Activated CD8-positive, alpha-beta memory T cell treated with anti-CD3 and anti-CD28 coated beads for 4 hours (primary cell): ENCODE measurements at regions not wholly inside any gene's neighbourhood (a gene's known extent, or its start where the extent isn't known, plus 50 kb on each side); places are given as distances from the start of the nearest gene placed in this dataset.

Source experiments
- DNase-seq, 2 donors: peaks; one replicate each; pipeline ENCODE4 v3.0.0-alpha.2; 2020; ENCODE audit warnings: low read depth in 2 of 2

GRCh38 chr18:10314066-10314465 is 140.4 kb upstream of the APCDD1 start:
- no peak for DNase-seq

DNA sequence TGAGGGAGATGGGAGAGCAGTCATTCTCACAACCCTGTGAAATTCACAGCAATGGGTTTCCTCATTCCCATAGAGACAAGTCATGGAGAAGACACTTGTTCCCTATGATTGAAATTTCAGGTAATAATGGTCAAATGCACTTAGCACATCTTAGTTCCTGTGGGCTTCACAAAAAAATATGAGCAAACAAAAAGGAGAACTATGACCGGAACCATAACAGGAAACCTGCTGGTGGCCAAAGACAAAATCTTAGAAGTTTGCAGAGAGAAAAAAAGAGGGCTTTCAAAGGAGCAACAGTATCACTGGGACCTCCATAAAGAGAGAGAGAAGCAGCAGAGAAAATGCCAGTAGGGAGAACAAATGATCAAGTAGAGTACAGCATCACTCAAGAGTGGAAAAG is 138.9 kb upstream of the APCDD1 start:
- no peak for DNase-seq

DNA sequence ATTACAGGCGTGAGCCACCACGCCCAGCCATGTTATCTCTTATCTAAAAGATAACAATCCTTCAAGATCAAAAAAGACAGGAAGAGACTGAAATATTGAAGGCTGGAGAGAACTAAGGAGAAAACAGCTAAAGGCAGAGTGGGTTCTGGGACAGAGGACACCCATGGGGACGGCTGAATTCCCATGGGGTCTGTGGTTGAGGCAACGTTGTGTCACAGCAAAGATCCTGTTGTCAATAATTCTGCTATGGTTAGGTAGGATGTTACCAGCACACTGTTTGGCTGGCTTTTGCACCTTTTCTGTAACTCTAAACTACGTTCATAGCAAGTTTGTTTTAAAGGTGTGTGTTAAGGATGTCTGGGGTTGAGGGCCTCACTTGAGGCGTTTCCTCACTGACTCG is 137.7 kb upstream of the APCDD1 start:
- no peak for DNase-seq

- no peak for DNase-seq
These were observed 136.4 kb upstream of the APCDD1 start for GRCh38 chr18:10317864-10318690.

GRCh38 chr18:10318691-10318970 is 135.8 kb upstream of the APCDD1 start:
- no peak for DNase-seq

GRCh38 chr18:10319026-10319425 is 135.4 kb upstream of the APCDD1 start:
- no peak for DNase-seq

- no peak for DNase-seq
These were observed 134.4 kb upstream of the APCDD1 start for GRCh38 chr18:10319914-10320600.

DNA sequence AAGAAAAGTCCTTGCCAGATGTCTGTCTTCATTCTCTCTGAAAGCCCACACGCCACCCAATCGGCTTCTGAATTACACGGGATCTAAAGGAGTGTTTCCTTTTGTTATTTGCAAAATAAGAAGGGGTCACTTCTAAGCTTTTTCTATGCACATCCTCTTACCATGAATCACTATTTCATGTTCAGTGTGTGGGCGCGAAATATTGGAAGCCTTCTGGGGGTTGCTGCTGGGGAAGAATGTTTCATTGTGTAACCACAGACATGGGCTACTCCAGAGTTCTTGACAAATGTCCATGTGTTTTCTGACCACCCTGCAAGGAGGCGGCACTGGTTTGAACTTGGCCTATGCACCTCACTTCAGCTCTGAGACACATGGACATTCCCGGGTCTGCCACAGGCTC is 133.6 kb upstream of the APCDD1 start:
- DNase-seq: no peak

GRCh38 chr18:10321576-10321975 is 132.9 kb upstream of the APCDD1 start:
- DNase-seq: no peak

DNA sequence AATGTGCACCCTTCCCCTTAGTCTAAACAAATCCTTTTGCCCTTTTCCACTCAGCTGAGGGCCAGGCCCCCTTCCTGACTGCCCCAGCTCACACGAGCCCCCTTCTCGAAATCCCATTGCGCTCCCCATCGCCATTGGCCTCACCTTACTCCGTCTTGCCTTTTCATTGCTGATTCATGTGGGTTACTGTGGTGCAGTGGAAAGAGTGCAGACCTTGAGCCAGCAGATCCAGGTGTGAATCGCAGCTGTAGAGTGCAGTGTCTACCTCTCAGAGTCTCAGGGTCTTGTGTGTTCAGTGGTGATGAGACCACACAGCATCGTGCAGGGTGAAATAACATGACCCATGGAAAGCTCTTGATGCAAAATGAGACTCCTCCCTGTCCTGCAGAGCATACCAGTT is 132.4 kb upstream of the APCDD1 start:
- no peak for DNase-seq

- no peak for DNase-seq
These were observed 132.0 kb upstream of the APCDD1 start for GRCh38 chr18:10322435-10322834.

GRCh38 chr18:10329101-10329500 is 125.3 kb upstream of the APCDD1 start:
- no peak for DNase-seq

- DNase-seq: no peak
These were observed 124.0 kb upstream of the APCDD1 start for GRCh38 chr18:10330428-10330827.

DNA sequence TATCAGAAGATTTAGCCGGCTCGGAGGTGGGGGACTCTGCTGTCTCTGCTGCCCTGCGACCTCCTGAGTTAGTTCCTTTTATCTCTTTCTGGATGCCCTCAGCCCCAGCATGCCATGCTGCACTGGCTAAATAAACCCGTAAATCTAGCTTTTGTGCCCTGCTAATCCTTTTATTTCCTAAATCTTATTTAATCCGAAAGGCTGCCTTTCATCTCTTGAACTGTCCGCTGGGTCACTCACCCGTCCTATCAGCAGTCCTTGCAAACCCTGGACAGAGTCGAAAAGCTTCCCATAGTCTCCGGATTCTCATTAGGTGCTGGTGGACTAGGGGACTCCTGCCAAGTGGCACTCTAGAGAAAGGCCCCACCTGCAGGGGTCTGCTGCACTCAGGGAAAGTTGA is 122.0 kb upstream of the APCDD1 start:
- DNase-seq: no peak

GRCh38 chr18:10336749-10337350 is 117.6 kb upstream of the APCDD1 start:
- no peak for DNase-seq

GRCh38 chr18:10340821-10341220 is 113.6 kb upstream of the APCDD1 start:
- DNase-seq: no peak

- DNase-seq: no peak
These were observed 110.7 kb upstream of the APCDD1 start for GRCh38 chr18:10343778-10344177.

DNA sequence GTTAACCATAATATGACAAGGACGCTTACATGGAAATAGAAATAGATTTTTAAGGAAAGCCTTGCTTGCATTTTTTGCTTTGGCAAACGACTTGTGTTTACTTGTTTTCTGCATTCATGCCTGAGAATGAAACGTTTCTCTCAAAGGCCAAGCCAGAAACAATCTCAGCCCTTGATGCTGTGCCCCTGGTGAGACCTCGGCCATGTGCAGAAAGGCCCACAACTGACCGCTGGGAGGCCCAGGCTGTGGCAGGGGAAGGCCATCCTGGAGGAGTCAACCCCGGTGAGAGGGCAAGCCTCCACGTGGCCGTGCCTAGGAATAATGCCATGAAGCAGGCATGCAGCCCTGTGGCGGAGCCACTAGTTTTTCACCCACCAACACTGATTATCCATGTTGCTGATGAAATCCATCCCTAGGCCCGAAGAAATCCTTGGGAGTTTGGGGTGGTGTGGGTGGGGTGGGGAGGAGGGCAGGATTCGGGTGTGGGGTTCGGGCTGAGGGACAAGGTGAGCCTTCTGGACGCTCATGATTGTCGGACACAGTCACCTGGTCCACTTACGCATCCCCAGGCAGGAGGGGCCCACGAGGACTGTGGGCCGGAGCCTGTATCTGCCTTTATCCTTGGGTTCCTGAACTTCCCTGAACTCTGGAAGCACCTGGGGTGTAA is 107.6 kb upstream of the APCDD1 start:
- DNase-seq: no peak

DNA sequence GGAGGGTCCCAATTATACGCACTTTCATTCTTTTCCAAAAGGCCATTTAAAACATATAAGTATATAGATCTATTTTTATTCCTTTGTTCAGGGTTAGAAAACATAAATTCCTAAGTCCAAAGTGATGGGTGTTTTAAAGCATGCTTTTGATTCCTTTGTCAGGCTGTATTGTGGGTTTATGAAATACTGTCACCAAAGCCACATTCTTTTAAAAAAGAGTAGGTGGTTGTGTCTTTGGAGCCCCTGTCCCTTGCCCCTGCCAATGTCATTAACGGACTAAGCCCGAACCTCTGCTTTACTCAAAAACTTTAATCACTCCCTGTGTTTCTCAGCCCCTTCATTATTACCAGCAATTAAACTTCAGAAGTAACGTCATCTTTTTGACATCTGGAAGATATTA is 104.9 kb upstream of the APCDD1 start:
- no peak for DNase-seq

- no peak for DNase-seq
These were observed 103.8 kb upstream of the APCDD1 start for GRCh38 chr18:10350661-10351060.

DNA sequence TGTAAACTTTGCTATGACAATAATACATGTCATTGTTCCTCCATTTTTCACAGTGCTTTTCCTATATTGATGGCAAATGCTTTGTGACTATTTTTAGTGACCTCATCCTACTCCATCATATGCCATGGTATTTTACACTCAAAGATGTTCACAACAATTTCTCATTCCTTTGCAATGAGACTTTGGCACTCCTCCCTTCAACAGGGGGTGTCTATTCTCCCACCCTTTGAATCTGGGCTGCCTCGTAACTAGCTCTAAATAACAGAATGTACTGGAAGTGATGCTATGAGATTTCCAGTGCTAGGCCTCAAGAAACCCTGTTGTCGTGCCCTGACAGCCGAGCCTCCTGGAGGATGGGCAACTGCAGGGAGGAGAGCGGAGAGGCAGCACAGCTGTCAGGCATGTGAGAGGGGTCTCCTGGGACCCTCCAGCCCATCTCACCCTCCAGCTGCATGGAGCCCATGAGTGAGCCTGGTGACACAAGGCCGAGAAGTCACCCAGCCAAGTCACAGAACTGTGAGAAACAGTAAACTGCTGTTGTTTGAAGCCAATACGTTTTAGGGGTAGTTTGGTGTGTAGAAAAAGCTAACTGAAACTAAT is 103.1 kb upstream of the APCDD1 start:
- DNase-seq: no peak

DNA sequence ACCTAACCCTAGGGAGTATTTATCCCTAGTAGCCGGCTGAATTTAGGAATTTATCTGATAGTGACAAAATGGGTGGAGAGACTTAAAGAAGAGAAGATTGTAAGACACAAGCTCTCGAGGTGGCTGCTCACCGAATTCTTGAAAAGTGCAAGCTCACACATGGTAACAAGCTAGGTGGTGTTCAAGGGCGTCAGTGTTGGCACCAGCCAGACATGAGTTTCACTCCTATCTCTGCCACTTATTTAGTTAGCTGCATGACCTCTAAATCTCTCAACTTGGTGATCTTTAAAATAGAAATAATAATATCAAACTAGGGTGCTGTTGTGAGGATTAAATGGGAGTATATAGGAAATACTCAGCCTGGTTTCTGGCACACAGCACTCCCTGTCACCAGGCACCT is 102.6 kb upstream of the APCDD1 start:
- no peak for DNase-seq
